ENCODE measurements at regions not wholly inside any gene's neighbourhood (a gene's known extent, or its start where the extent isn't known, plus 50 kb on each side); places are given as distances from the start of the nearest gene placed in this dataset.

DNA sequence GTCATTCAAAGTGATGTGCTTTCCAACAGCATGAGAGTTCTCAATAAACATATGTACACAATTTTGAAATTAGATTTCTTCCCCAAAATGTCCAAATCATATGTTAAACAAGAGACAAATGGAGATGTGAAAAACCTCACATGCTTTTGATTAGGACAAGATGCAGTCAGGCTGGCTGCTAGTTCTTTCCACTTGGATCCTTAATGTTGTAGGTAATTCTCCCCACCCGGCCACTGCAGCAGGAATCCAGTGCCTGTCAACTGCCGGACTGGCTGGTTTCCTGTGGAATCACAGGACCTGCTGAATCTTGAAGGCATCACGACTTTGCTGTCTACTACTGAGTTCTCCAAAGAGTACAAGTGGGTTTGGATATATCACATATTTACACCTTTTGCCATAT lies 138.6 kb upstream of the AKR1E2 start:
- no peak for DNase-seq

- no peak for DNase-seq
These were observed 139.4 kb upstream of the AKR1E2 start for GRCh38 chr10:4686644-4686996.

DNA sequence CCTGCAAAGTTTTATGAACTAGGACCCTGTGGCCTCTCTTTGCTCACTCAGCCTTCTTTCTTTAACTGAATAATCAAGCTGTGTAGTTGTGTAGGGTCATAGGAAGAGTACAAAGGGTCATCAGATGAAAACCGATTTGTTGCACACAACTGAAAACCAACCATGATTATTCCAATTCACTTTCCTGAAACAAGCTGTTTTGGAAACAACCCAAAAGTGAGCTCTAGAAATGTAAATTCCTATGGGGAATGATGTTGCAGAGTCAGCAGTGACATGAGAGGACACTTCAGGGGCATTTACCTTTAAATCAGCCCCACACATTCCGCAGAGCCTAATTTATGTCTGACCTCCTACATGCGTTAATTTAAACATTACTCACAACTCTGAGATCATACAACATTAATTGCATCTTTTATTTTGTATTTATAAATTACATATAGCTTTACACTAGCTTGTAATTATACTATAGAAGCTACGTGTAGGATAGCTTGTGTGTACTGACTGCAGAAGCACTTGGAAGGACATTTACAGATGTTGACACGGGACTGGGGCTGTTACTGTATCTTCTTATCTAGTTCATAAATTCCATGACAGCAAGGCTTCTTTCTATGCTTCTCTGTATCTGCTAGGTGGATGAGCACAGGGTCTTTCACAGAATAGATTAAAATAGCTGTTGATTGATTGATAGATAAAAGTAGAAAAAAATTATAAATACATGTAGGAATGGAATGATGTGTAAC lies 139.9 kb upstream of the AKR1E2 start:
- DNase-seq: no peak

DNA sequence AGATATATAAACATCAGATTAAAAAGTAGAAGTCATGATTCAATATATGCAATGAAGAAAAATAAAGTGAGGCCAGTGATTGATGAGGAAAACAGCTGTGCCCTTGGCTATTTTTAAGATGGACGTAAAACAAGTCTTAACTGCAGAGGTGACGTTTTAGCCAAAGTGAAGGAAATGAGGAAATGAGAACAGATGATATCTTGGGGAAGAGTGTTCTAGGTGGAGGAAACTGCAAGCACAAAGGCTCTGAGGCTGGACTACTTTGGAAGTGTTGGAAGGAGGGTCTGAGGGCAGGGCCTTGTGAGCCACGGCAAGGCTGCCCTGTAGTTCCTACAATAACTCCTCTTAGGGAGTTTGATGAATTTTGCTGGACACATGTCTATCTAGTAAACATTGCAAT lies 140.5 kb upstream of the AKR1E2 start:
- DNase-seq: no peak

DNA sequence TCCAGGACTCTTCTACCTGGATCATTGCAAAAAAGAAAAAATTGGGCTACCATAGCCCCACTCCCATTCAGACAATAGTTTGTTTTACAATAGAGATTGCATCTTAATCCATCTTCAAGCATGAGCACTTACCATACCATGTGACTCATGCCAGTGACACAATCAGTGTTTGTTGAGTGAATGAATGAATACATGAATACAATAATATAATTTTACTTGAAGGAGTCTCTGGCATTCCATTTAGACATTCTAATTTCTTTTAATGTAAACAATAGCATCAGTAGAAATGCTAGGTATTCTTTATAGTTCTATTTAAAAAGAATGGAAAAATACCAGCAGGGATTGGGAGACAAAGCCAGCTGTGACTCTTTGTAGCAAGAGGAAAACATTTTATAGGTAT lies 141.6 kb upstream of the AKR1E2 start:
- no peak for DNase-seq

DNA sequence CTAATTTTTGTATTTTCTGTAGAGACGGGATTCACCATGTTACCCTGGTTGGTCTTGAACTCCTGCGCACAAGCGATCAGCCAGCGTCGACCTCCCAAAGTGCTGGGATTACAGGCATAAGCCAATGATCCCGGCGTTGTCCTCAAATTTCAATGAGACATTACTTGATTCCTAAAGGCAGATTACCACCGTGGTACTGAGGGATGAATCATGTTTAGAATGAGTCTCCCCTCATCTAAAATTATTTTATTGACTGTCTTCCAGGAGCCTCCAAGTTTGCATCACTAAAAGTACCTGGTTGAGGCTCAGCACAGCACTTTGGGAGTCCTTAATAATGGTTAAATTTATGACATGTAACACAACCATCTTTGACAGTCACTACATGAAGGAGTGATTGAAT lies 142.2 kb upstream of the AKR1E2 start:
- DNase-seq: no peak

DNA sequence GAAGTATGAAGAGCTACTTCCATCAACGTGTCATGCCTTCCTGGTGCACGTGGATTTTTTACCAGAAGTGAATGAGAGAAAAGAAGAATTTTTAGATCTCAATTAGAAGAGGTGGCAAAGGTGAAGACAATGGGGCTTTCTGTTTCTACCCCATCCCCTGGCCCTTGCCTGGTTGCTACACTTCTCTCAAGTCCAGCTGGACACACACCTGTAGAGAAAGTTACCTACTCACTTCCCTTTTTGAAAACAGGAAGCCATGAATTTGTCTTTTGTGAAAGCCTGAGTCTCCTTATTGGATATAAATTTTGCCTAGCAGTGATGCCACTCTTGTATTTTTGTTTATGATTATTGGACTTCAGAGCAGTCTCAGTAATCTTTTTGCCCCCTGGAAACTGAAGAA lies 142.9 kb upstream of the AKR1E2 start:
- DNase-seq: no peak

DNA sequence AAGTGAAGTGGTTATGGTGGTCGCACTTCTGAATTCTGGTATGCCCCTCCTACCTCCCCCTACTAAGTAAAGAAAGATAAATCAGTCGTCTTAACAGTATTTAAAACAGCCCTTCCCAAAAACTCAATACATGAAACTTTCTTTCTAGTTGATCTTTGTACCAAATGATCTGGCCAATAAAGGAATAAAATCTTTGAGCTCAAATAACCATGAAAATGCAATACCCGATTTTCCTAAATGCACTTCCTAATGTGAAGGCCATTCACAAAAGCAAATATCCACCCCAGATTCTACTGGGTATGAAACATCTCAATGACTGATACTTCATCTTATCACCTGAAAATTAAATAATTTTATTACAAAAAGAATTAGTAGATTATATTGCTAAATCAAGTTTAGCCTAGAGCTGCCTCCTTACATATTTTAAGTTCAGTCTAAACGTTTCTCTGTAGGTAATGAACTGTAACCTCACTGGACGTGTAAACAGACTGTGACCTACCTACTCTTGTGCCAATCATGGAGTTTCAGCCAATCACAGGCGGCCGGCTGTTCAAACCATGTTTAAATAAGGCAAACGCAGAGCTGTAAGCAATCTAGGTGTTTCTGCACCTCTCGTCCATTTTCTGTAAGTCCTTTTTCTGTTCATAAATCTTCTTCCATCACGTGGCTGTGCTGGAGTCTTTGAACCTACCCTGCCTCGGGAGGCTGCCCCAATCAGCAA lies 146.9 kb upstream of the AKR1E2 start:
- DNase-seq: no peak

GRCh38 chr10:4678023-4678950 lies 147.7 kb upstream of the AKR1E2 start:
- DNase-seq: no peak

DNA sequence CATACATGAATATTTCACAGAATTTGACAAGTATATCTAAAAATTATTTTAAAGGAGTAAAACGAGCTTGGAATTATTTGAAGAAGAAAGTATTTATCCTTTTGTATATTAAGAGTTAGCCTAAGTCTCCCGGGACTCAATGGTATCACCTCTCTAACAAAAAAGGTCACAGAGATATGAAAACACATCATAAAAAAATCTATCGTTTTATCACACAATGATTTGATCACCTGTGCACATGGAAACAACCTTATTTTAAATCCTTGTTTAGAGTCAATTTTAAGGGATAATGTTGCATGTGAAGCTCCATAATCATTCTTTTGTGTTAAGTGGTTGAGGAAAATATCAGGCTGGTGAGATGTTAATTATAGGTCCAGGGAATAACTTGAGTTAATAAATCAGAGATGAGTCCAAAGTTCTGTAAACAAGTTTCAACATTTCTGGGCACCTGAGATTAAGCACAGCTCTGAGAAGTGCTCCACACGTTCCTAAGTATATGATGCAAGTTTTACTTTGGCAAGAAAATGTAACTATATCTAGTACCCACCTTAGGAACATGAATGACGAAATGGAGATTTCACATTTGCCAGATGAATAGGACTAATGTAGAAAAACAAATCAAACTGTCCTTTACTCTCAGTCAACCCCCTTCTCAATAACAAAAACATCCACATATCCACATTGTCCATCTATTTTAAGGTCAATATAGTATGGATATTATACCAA lies 148.5 kb upstream of the AKR1E2 start:
- DNase-seq: no peak

DNA sequence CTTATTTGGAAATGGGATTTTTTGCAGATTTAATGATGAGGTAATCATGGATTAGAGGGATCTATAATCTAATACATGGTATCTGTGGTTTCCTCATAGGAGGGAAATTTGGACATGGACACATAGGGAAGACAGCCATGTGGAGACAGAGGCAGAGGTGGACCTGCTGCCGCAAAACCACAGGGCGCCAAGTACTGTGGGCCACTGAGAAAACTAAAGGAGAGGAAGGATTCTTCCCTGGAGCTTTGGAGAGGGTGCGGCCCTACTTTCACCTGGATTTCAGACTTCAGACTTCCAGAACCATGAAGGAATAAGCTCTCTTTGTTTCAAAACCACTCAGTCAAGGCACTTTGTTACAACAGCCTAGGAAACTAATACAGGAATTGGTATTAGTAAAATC lies 149.4 kb upstream of the AKR1E2 start:
- no peak for DNase-seq

- no peak for DNase-seq
These were observed 150.2 kb upstream of the AKR1E2 start for GRCh38 chr10:4675808-4676207.

DNA sequence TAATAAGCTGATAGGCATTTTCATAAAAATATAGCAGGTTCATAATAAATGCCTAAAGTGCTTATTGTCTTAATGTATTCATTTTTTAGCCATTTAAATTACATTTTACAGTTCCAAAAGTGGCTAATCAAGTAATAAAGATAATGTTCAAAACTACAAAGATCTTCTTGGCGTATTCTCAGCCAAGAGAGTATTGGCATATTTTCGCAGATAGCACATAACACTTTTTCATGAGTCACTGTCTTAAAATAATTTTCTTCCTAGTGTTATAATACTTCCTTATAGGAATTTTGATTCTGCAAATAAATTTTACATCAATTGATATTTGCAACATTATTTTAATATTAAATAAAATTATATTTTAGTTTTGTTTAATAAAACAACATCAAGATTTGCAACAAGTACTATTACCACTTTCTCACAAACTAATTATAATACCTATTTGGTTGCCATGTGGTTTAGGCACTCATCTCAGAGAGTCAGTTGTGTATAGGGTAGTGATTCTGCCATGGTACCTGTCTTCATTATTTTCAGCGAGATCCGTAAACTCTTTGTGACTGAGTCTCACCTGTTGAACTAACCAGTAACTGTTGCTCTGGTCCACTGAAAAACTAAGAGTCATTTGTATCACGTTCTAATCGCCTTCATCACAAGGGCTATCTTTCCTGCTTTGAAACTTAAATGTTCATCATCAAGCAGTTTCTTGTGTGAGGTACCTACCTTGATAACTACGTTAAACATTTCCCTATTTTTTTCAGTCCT lies 152.5 kb upstream of the AKR1E2 start:
- no peak for DNase-seq

DNA sequence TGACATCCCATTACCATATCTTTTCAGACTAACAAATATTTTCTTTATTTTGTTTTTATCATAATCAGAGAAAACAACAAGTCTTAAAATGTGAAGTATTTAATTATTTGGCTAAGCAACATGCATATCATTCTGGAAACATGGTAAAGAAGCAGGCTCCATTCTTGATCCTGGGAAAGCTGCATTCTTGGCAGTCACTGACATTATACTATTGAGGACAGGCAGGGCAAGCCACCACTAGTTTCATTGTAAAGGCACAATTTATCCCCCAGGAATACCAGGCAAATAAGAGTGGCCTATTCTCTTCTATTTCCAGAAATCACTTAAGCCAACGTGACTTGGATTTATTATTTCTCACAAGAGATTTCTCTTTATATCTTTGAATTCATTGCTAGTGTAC lies 153.8 kb upstream of the AKR1E2 start:
- no peak for DNase-seq

GRCh38 chr10:4671451-4672145 lies 154.4 kb upstream of the AKR1E2 start:
- DNase-seq: no peak

DNA sequence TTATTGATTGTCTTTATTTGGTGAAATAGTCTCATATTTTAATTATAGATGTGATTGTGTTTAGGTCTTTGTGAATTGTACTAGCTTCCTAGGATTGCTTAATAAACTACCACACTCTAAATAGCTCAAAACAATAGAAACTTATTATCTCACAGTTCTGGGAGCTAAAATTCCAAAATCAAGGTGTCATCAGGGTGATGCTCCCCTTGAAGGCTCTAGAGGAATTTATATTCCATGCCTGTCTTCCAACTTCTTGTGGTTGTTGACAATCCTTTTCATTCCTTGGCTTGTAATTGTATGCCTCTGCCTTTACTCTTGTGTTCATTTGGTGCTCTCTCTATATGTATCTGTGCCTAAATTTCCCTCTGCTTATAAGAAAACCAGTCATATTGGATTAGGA lies 155.3 kb upstream of the AKR1E2 start:
- no peak for DNase-seq

GRCh38 chr10:4669585-4669984 lies 156.4 kb upstream of the AKR1E2 start:
- no peak for DNase-seq

DNA sequence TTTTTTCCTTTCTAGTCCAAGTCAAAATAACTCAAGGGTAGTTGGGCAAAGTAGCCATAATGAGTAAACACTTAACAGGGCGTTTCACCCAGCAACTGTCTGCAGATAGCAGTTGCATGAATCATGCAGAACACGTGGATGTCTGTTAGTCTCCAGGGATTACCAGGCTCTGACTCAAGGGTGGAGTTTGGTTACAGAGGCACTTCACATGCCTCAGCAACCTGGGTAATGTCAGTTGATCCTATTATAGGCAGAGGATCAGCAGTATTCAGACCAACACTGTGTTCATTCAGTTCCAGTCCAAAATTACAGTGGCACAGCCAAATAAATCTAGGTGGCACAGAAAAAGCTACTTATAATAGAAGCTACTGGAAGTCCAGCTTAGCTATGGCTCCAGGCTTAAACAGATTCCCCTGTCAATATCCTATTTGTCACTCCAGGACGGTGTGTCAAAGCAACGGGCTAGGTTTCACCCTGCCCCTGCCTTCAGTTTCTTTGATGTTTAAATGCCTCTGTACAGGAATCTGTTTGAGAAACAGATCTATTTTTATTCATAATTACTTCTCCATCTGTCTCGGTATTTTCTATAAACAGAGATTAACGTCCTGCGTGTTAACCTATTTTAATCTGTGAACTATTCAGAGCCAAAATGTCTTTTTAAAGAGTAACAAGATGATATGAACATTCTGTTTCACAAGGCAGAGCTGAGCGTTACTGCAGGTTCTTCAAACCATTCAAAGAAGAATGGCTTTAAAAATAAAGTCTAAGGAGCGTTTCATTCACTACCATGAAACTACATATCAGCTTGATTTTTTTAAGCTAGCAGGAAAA lies 162.6 kb upstream of the AKR1E2 start:
- DNase-seq: no peak

DNA sequence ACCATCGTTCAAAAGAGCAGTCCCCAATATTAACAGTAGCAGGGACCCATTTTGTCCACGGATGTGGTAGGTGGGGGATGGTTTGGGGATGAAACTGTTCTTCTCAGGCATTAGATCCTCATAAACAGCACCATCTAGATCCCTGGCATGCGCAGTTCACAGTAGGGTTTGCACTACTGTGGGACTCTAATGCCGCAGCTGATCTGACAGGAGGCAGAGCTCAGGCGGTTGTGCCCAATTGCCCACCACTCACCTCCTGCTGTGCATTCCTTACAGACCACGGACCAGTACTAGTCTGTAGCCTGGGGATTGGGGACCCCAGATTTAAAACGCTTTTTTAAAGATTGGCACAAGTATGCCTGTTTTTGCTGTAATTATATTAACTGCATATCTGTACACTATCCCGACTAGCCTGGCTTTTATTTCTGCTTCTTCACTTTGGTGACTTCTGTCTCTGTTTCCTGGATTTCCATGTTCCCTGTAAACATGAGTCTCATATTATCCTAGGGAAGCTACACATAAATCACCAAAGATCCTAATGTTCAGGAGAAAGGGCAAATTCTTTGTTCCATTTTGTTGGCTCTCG lies 163.3 kb upstream of the AKR1E2 start:
- DNase-seq: no peak

Measured in NCI-H1930 (cell line).